ENCODE measurements at regions not wholly inside any gene's neighbourhood (a gene's known extent, or its start where the extent isn't known, plus 50 kb on each side); places are given as distances from the start of the nearest gene placed in this dataset.

- Histone ChIP-seq H3K9me3 (replicated peaks; ENCODE audit: control insufficient read depth, insufficient read depth, low read length) (no peaks in the 10 kb centered on the region), H3K9me1 (replicated peaks; ENCODE audit: control insufficient read depth, extremely low read depth, insufficient read depth, low read length) (no peaks in the 10 kb centered on the region), H2AFZ (ENCODE audit: low read depth, low read length) (no peak overlapping the region), H3K79me2 (ENCODE audit: control insufficient read depth, insufficient read depth, low read length) (no peaks in the 10 kb centered on the region), H3K4me2 (ENCODE audit: insufficient read depth, low read length) (no peak overlapping the region), H3K4me1 (ENCODE audit: control insufficient read depth, extremely low read depth, insufficient read depth, low read length) (no peaks in the 10 kb centered on the region), H3K9ac (replicated peaks; ENCODE audit: extremely low read depth, insufficient read depth, low read length) (no peak overlapping the region), H3K27ac (ENCODE audit: insufficient read depth, low read depth, low read length) (no peak overlapping the region), H3K4me3 (replicated peaks in 1 of 3; ENCODE audit: insufficient read depth in 1 of 3, low read depth in 1 of 3, low read length in 3 of 3) (no peak overlapping the region), H4K20me1 (replicated peaks; ENCODE audit: control insufficient read depth, extremely low read depth, insufficient read depth, low read length) (no peaks in the 10 kb centered on the region), H3K27me3 (ENCODE audit: control insufficient read depth in 2 of 2, insufficient read depth in 2 of 2, low read length in 2 of 2) (no peaks in the 10 kb centered on the region), H3K36me3 (ENCODE audit: control insufficient read depth in 2 of 2, extremely low read depth in 1 of 2, insufficient read depth in 2 of 2, low read length in 2 of 2) (no peaks in the 10 kb centered on the region)
- dilution Hi-C loops (cut with MboI; ENCODE audit: extremely low pct_ligation_motif_present, low sequenced_read_pairs) (no loop called here), intact Hi-C loops (cut with micrococcal nuclease) (no loop called here)
- FAIRE-seq = no peak
- BruUV-seq (replicated peaks) = no TSS peak
- DNase-seq (ENCODE audit: low read depth, low spot score) = no peak
- no peak for TF ChIP-seq EZH2 (IDR thresholded peaks at IDR 0.05; ENCODE audit: borderline replicate concordance, low read depth, low read length, severe bottlenecking)
- TF ChIP-seq MAX (IDR thresholded peaks at IDR 0.05; ENCODE audit: insufficient read depth, insufficient read length) = no peak
- no peak for TF ChIP-seq MYC (IDR thresholded peaks at IDR 0.05; ENCODE audit: low read depth, low read length)
- TF ChIP-seq POLR2A (IDR thresholded peaks at IDR 0.05; ENCODE audit: low read depth, low read length) = no peak
- no peak for TF ChIP-seq GATA2 (IDR thresholded peaks at IDR 0.05; ENCODE audit: insufficient read depth, insufficient read length, low read depth, low read length)
- TF ChIP-seq JUN (IDR thresholded peaks at IDR 0.05; ENCODE audit: borderline replicate concordance, insufficient read depth, insufficient read length, low read depth) = no peak
- no peak for TF ChIP-seq CTCF (IDR thresholded peaks at IDR 0.05; ENCODE audit: extremely low read depth in 1 of 2, insufficient read depth in 1 of 2, low read depth in 1 of 2, low read length in 2 of 2)
- TF ChIP-seq POLR2AphosphoS5 (IDR thresholded peaks at IDR 0.05; ENCODE audit: insufficient read depth, low read depth, low read length) = no peak
- no peak for TF ChIP-seq FOS (IDR thresholded peaks at IDR 0.05; ENCODE audit: borderline replicate concordance, insufficient read depth, low read length)
- ChIA-PET CTCF (interaction anchor here (0.8 to 1.3 kb wide), 4 partner anchors 10 to 17 kb away, joined by 3 read pairs; no protein-coding TSS in a partner anchor), POLR2A (no interaction called here)
These were observed 88.9 kb upstream of the FRMD6 start for GRCh38 chr14:51562816-51563215.

Measured in endothelial cell of umbilical vein (primary cell).